Tibial nerve (tissue), 4 donors: ENCODE measurements at regions not wholly inside any gene's neighbourhood (a gene's known extent, or its start where the extent isn't known, plus 50 kb on each side); places are given as distances from the start of the nearest gene placed in this dataset.

ENCODE experiments used
- DNase-seq, 2 donors: peaks; one replicate each; pipeline ENCODE4 v3.0.0-alpha.2; 2019; ENCODE audit warnings: low spot score in 2 of 2
- H3K27ac ChIP-seq, 4 donors: fragments of 200-600 bp; sonication (generic) in 3 of 4; one replicate each; pipeline ENCODE4 v1.5.1; 2017 to 2019; ENCODE audit warnings: mild to moderate bottlenecking in 1 of 4
- H3K27me3 ChIP-seq, 2 donors: fragments of 200-600 bp; sonication (generic) in 1 of 2; one replicate each; pipeline versions ENCODE4 v1.5.1 to v1.6.0; 2017 to 2019
- H3K36me3 ChIP-seq, 3 donors: fragments of 200-600 bp; sonication (generic); one replicate each; pipeline ENCODE4 v1.5.1; 2018 to 2019
- H3K4me1 ChIP-seq, 4 donors: fragments of 200-600 bp; sonication (generic) in 3 of 4; one replicate each; pipeline ENCODE4 v1.5.1; 2017 to 2019
- H3K4me3 ChIP-seq, 4 donors: fragments of 200-600 bp; sonication (generic) in 3 of 4; one replicate each; pipeline ENCODE4 v1.5.1; 2017 to 2019; ENCODE audit warnings: mild to moderate bottlenecking in 1 of 4, moderate library complexity in 1 of 4
- H3K9me3 ChIP-seq, 4 donors: fragments of 200-600 bp; sonication (generic) in 3 of 4; one replicate each; pipeline ENCODE4 v1.5.1; 2017 to 2019
- CTCF ChIP-seq, 5 experiments: fragments of 200-600 bp in 3 of 5; fragments of 450-650 bp in 2 of 5; sonication (generic) in 3 of 5; IDR thresholded peaks; one replicate each; pipeline ENCODE4 v1.5.1; 2016 to 2019; ENCODE audit warnings: antibody characterized with exemption in 5 of 5, mild to moderate bottlenecking in 3 of 5, moderate library complexity in 2 of 5
- EP300 ChIP-seq, 2 donors: sonication (generic); formaldehyde crosslinking; IDR thresholded peaks; one replicate each; pipeline ENCODE4 v1.6.1; 2017; ENCODE audit warnings: antibody characterized with exemption in 2 of 2, mild to moderate bottlenecking in 1 of 2
- POLR2A ChIP-seq, 2 donors: fragments of 450-650 bp; IDR thresholded peaks; one replicate each; pipeline ENCODE4 v1.6.1; 2017; ENCODE audit warnings: antibody characterized with exemption in 2 of 2, mild to moderate bottlenecking in 2 of 2, moderate library complexity in 2 of 2
- WGBS, 2 donors: methylation state at CpG; one replicate each; pipeline ENCODE4 v1.1.5; 2018; 5-methylcytosine and 5-hydroxymethylcytosine counted together

GRCh38 chr10:27369880-27370279 lies 129.3 kb upstream of the ACBD5 start:
- Histone ChIP-seq H3K27me3 (no peaks in the 10 kb centered on the region), H3K36me3 (no peaks in the 10 kb centered on the region), H3K9me3 (no peaks in the 10 kb centered on the region), H3K4me3 (no peak overlapping the region), H3K27ac (no peak overlapping the region), H3K4me1 (no peaks in the 10 kb centered on the region)
- TF ChIP-seq EP300 (IDR thresholded peaks at IDR 0.05), result no peak
- no peak for TF ChIP-seq POLR2A (IDR thresholded peaks at IDR 0.05)
- TF ChIP-seq CTCF (IDR thresholded peaks at IDR 0.05), result no peak
- no peak for DNase-seq
- 76 to 79% methylated on average over 3 of the region's 3 CpGs for WGBS, 2 donors

- Histone ChIP-seq H3K4me3 (no peak overlapping the region), H3K9me3 (no peaks in the 10 kb centered on the region), H3K27ac (no peak overlapping the region), H3K36me3 (no peaks in the 10 kb centered on the region), H3K27me3 (no peaks in the 10 kb centered on the region), H3K4me1 (no peaks in the 10 kb centered on the region)
- TF ChIP-seq POLR2A (IDR thresholded peaks at IDR 0.05) (no peak), CTCF (IDR thresholded peaks at IDR 0.05) (no peak), EP300 (IDR thresholded peaks at IDR 0.05) (no peak)
- no peak for DNase-seq
- WGBS, 2 donors, result 92 to 95% methylated on average over 10 of the region's 10 CpGs
Measured at GRCh38 chr10:27368706-27369105, 128.1 kb upstream of the ACBD5 start.

GRCh38 chr10:27366769-27367168 lies 126.2 kb upstream of the ACBD5 start:
- no peak overlapping the region for H3K4me3 ChIP-seq
- H3K4me1 ChIP-seq, result no peaks in the 10 kb centered on the region
- H3K27me3 ChIP-seq, result no peaks in the 10 kb centered on the region
- DNase-seq, result no peak
- no peaks in the 10 kb centered on the region for H3K9me3 ChIP-seq
- WGBS, 2 donors, result 46 to 69% methylated on average over 1 of the region's 1 CpG
- no peak for TF ChIP-seq POLR2A (IDR thresholded peaks at IDR 0.05)
- no peak for TF ChIP-seq EP300 (IDR thresholded peaks at IDR 0.05)
- TF ChIP-seq CTCF (IDR thresholded peaks at IDR 0.05), result no peak
- no peaks in the 10 kb centered on the region for H3K36me3 ChIP-seq
- H3K27ac ChIP-seq, result no peak overlapping the region

GRCh38 chr10:27364028-27364427 lies 123.4 kb upstream of the ACBD5 start:
- Histone ChIP-seq H3K4me1 (no peaks in the 10 kb centered on the region), H3K36me3 (no peaks in the 10 kb centered on the region), H3K9me3 (no peaks in the 10 kb centered on the region), H3K27me3 (no peaks in the 10 kb centered on the region), H3K27ac (no peak overlapping the region), H3K4me3 (no peak overlapping the region)
- no peak for DNase-seq
- WGBS, 2 donors, result 59 to 68% methylated on average over 8 of the region's 8 CpGs
- no peak for TF ChIP-seq EP300 (IDR thresholded peaks at IDR 0.05)

- H3K4me3 ChIP-seq, result no peak overlapping the region
- no peaks in the 10 kb centered on the region for H3K4me1 ChIP-seq
- TF ChIP-seq POLR2A (IDR thresholded peaks at IDR 0.05), result no peak
- peak in 1 of 2 donors; percentile 13 for TF ChIP-seq EP300 (IDR thresholded peaks at IDR 0.05)
- TF ChIP-seq CTCF (IDR thresholded peaks at IDR 0.05), result peak; percentile 39 to 60 (median 50)
- DNase-seq, result peak; percentile 42 to 67
- 9 to 10% methylated on average over 3 of the region's 3 CpGs for WGBS, 2 donors
- H3K36me3 ChIP-seq, result no peaks in the 10 kb centered on the region
- no peak overlapping the region for H3K27ac ChIP-seq
- H3K27me3 ChIP-seq, result no peaks in the 10 kb centered on the region
- no peaks in the 10 kb centered on the region for H3K9me3 ChIP-seq
Measured at GRCh38 chr10:27360581-27361172, 120.1 kb upstream of the ACBD5 start.
